GM23248 (cell line): ENCODE measurements at regions not wholly inside any gene's neighbourhood (a gene's known extent, or its start where the extent isn't known, plus 50 kb on each side); places are given as distances from the start of the nearest gene placed in this dataset.

ENCODE experiments used
- EZH2 ChIP-seq: fragments of 200-600 bp; sonication (generic); IDR thresholded peaks from 2 replicates; pipeline ENCODE4 v1.6.1; 2018; ENCODE audit warnings: antibody characterized with exemption, mild to moderate bottlenecking; ENCODE audit not compliant: insufficient read depth, poor library complexity, severe bottlenecking
- EZH2phosphoT487 ChIP-seq: fragments of 200-600 bp; sonication (generic); IDR thresholded peaks from 2 replicates; pipeline ENCODE4 v1.6.1; 2018; ENCODE audit warnings: antibody characterized with exemption, moderate library complexity, mild to moderate bottlenecking, low read depth; ENCODE audit not compliant: insufficient read depth

DNA sequence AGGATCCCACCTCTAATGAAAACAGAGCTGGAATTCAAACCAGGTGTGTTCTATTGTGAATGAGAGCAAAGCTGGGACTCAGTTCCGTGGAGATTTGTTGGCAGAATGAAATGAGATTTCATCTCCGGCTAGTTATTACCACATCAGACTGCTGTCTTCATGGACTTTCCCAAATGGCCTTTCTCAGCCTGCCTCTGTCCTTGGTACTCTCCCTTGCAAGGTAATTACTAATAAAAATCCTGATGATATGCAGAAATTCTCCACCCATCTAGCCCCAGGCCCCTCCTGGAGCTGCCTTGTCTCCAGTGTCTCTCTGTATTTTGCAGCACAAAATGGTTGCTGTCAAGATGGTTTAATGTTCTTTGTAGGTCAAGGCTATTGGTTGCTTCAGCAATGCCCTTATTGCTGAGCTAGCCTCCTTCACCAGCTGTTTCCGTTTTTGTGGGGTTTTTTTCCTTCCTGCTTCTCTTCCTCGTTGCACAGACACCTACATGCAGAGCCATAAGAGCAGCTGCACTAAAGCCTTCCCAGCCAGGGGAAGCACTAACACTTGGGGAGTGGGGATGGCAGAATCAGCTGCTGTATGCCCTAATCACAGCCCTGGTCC lies 185.0 kb upstream of the GHITM start:
- no peak for TF ChIP-seq EZH2
- TF ChIP-seq EZH2phosphoT487, result no peak
